Left ventricle myocardium inferior (tissue), 1 donor: ENCODE measurements at regions not wholly inside any gene's neighbourhood (a gene's known extent, or its start where the extent isn't known, plus 50 kb on each side); places are given as distances from the start of the nearest gene placed in this dataset.
"Not testable (repeated sequence)": the region's sequence is repeated elsewhere in the genome, so short reads cannot be mapped to it uniquely, and the experiment has no call there.

Experiments
- DNase-seq: peaks from one replicate; pipeline ENCODE4 v3.0.0-alpha.2; 2020
- H3K27ac ChIP-seq: fragments of 200-600 bp; replicated peaks from 2 replicates; pipeline ENCODE4 v1.8.0; 2021
- H3K27me3 ChIP-seq: fragments of 200-600 bp; 2 replicates; pipeline ENCODE4 v1.8.0; 2021; ENCODE audit warnings: low read depth
- H3K36me3 ChIP-seq: fragments of 200-600 bp; 2 replicates; pipeline ENCODE4 v1.8.0; 2021
- H3K4me1 ChIP-seq: fragments of 200-600 bp; 2 replicates; pipeline ENCODE4 v1.8.0; 2021
- H3K4me3 ChIP-seq: fragments of 200-600 bp; 2 replicates; pipeline ENCODE4 v1.8.0; 2021; ENCODE audit warnings: mild to moderate bottlenecking, moderate library complexity
- H3K9me3 ChIP-seq: fragments of 200-600 bp; replicated peaks from 2 replicates; pipeline ENCODE4 v1.8.0; 2021
- CTCF ChIP-seq: fragments of 200-600 bp; IDR thresholded peaks from 2 replicates; pipeline ENCODE4 v1.8.0; 2021; ENCODE audit warnings: antibody characterized with exemption, mild to moderate bottlenecking, borderline replicate concordance
- intact Hi-C: fragments of 100-400 bp; cut with micrococcal nuclease; formaldehyde crosslinking; loops from one replicate; pipeline ENCODE4 v1.11.0; 2022
- donor health status: DM: no; HTN: yes; CAD: no; lungs with severe emphysema.

- Histone ChIP-seq H3K9me3 (no peaks in the 10 kb centered on the region), H3K36me3 (no peaks in the 10 kb centered on the region), H3K27ac (no peak overlapping the region), H3K27me3 (no peaks in the 10 kb centered on the region), H3K4me1 (peaks cover 24% of the 10 kb centered on the region), H3K4me3 (no peak overlapping the region)
- intact Hi-C loops, result loop anchor here (5.0 kb wide), 1 partner anchor 197 kb away; the partner anchor contains the start of gene GPC1
- no peak for DNase-seq
- no peak for TF ChIP-seq CTCF
Observed at GRCh38 chr2:240240781-240241180, 100.3 kb upstream of the OTOS start.

GRCh38 chr2:240241572-240241971 is 101.1 kb upstream of the OTOS start:
- Histone ChIP-seq H3K4me1 (peaks cover 16% of the 10 kb centered on the region), H3K9me3 (no peaks in the 10 kb centered on the region), H3K27me3 (no peaks in the 10 kb centered on the region), H3K36me3 (no peaks in the 10 kb centered on the region), H3K4me3 (no peak overlapping the region), H3K27ac (no peak overlapping the region)
- no peak for DNase-seq
- intact Hi-C loops, result loop anchor here (5.0 kb wide), 1 partner anchor 196 kb away; the partner anchor contains the start of gene GPC1
- no peak for TF ChIP-seq CTCF

GRCh38 chr2:240243049-240243448 is 102.6 kb upstream of the OTOS start:
- not testable (repeated sequence) for H3K27ac ChIP-seq, H3K9me3 ChIP-seq, H3K36me3 ChIP-seq, H3K4me3 ChIP-seq, DNase-seq, H3K27me3 ChIP-seq, H3K4me1 ChIP-seq
- intact Hi-C loops, result loop anchor here (5.0 kb wide), 1 partner anchor 194 kb away; the partner anchor contains the start of gene GPC1

GRCh38 chr2:240244543-240244942 is 104.1 kb upstream of the OTOS start:
- Histone ChIP-seq H3K4me1 (peaks cover 12% of the 10 kb centered on the region), H3K27me3 (no peaks in the 10 kb centered on the region), H3K27ac (peak overlapping the region; percentile 27), H3K4me3 (no peak overlapping the region), H3K9me3 (no peaks in the 10 kb centered on the region), H3K36me3 (no peaks in the 10 kb centered on the region)
- intact Hi-C loops, result loop anchor here (5.0 kb wide), 1 partner anchor 193 kb away; the partner anchor contains the start of gene GPC1
- DNase-seq, result no peak
- no peak for TF ChIP-seq CTCF

- H3K9me3 ChIP-seq, result no peaks in the 10 kb centered on the region
Observed at GRCh38 chr2:240245184-240245583, 104.7 kb upstream of the OTOS start.

More at GRCh38 chr2:240245184-240245583, 104.7 kb upstream of the OTOS start:
- Histone ChIP-seq H3K27me3 (no peaks in the 10 kb centered on the region), H3K27ac (peak overlapping the region; percentile 27), H3K4me1 (peaks cover 18% of the 10 kb centered on the region), H3K4me3 (no peak overlapping the region), H3K36me3 (no peaks in the 10 kb centered on the region)
- no peak for DNase-seq
- no peak for TF ChIP-seq CTCF
- intact Hi-C loops, result no loop called here
